HFFc6 (cell line): ENCODE measurements at regions not wholly inside any gene's neighbourhood (a gene's known extent, or its start where the extent isn't known, plus 50 kb on each side); places are given as distances from the start of the nearest gene placed in this dataset.
"Not testable (repeated sequence)": the region's sequence is repeated elsewhere in the genome, so short reads cannot be mapped to it uniquely, and the experiment has no call there.

Experiments used
- DNase-seq: peaks from one replicate; pipeline ENCODE4 v3.0.0-alpha.2; 2018
- H3K27ac Mint-ChIP-seq: 2 replicates; pipeline ENCODE4 v1.8.0; 2020; ENCODE audit warnings: mild to moderate bottlenecking, mixed read lengths
- H3K27me3 Mint-ChIP-seq: 2 replicates; pipeline ENCODE4 v1.8.0; 2021; ENCODE audit warnings: mild to moderate bottlenecking, moderate library complexity, mixed read lengths; ENCODE audit not compliant: insufficient read depth
- H3K36me3 Mint-ChIP-seq: 2 replicates; pipeline ENCODE4 v1.8.0; 2021; ENCODE audit warnings: low read depth, mixed read lengths
- H3K4me1 Mint-ChIP-seq: 2 replicates; pipeline ENCODE4 v1.8.0; 2020; ENCODE audit warnings: low read depth, mixed read lengths
- H3K4me3 Mint-ChIP-seq: 2 replicates; pipeline ENCODE4 v1.8.0; 2020; ENCODE audit warnings: mild to moderate bottlenecking, moderate library complexity, mixed read lengths
- H3K9me3 Mint-ChIP-seq: 2 replicates; pipeline ENCODE4 v1.8.0; 2020; ENCODE audit warnings: mild to moderate bottlenecking, mixed read lengths
- CTCF ChIP-seq: fragments of 200-600 bp; sonication (generic); IDR thresholded peaks from 2 replicates; pipeline ENCODE4 v1.5.0; 2021; ENCODE audit warnings: antibody characterized with exemption, mild to moderate bottlenecking

GRCh38 chrX:34810364-34810763 lies 132.2 kb upstream of the FAM47B start:
- no peaks in the 10 kb centered on the region for H3K9me3 Mint-ChIP-seq
- peak overlapping the region; percentile 82 for H3K4me3 Mint-ChIP-seq
- H3K36me3 Mint-ChIP-seq, result no peaks in the 10 kb centered on the region
- no peaks in the 10 kb centered on the region for H3K27me3 Mint-ChIP-seq
- TF ChIP-seq CTCF, result no peak
- H3K4me1 Mint-ChIP-seq, result peaks cover 38% of the 10 kb centered on the region
- peak; percentile 18 for DNase-seq
- H3K27ac Mint-ChIP-seq, result peak overlapping the region; percentile 75

- no peaks in the 10 kb centered on the region for H3K9me3 Mint-ChIP-seq
- no peaks in the 10 kb centered on the region for H3K36me3 Mint-ChIP-seq
- H3K27me3 Mint-ChIP-seq, result no peaks in the 10 kb centered on the region
- no peak for TF ChIP-seq CTCF
- peak overlapping the region; percentile 82; the same call in 1 of the 2 replicates for H3K4me3 Mint-ChIP-seq
- no peak for DNase-seq
- peak overlapping the region; percentile 75 for H3K27ac Mint-ChIP-seq
- H3K4me1 Mint-ChIP-seq, result peaks cover 43% of the 10 kb centered on the region
Observed at GRCh38 chrX:34810916-34811315, 131.7 kb upstream of the FAM47B start.

GRCh38 chrX:34813618-34814017 lies 129.0 kb upstream of the FAM47B start:
- no peak for TF ChIP-seq CTCF
- DNase-seq, result peak; percentile 35
- H3K27ac Mint-ChIP-seq, result no peak overlapping the region
- no peaks in the 10 kb centered on the region; the same call in 1 of the 2 replicates for H3K9me3 Mint-ChIP-seq
- 0 out of 2 replicates have a peak, but pooled peaks cover 5% of the 10 kb centered on the region for H3K36me3 Mint-ChIP-seq
- H3K4me1 Mint-ChIP-seq, result peaks cover 50% of the 10 kb centered on the region
- H3K4me3 Mint-ChIP-seq, result no peak overlapping the region
- H3K27me3 Mint-ChIP-seq, result no peaks in the 10 kb centered on the region

GRCh38 chrX:34826964-34827363 lies 115.6 kb upstream of the FAM47B start:
- Mint-ChIP-seq H3K27ac (no peak overlapping the region), H3K4me3 (no peak overlapping the region), H3K36me3 (no peaks in the 10 kb centered on the region), H3K9me3 (no peaks in the 10 kb centered on the region), H3K4me1 (no peaks in the 10 kb centered on the region), H3K27me3 (no peaks in the 10 kb centered on the region)
- TF ChIP-seq CTCF, result no peak
- no peak for DNase-seq

GRCh38 chrX:34839451-34839850 lies 103.1 kb upstream of the FAM47B start:
- no peak overlapping the region for H3K4me3 Mint-ChIP-seq
- no peak for TF ChIP-seq CTCF
- H3K27me3 Mint-ChIP-seq, result peaks cover 2% of the 10 kb centered on the region; the same call in 1 of the 2 replicates
- no peak overlapping the region for H3K27ac Mint-ChIP-seq
- H3K36me3 Mint-ChIP-seq, result no peaks in the 10 kb centered on the region; the same call in 1 of the 2 replicates
- H3K4me1 Mint-ChIP-seq, result 0 out of 2 replicates have a peak, but pooled peaks cover 6% of the 10 kb centered on the region
- DNase-seq, result no peak
- 0 out of 2 replicates have a peak, but pooled peaks cover 4% of the 10 kb centered on the region for H3K9me3 Mint-ChIP-seq

GRCh38 chrX:34841205-34841604 lies 101.4 kb upstream of the FAM47B start:
- H3K9me3 Mint-ChIP-seq, H3K27ac Mint-ChIP-seq, H3K4me1 Mint-ChIP-seq, H3K36me3 Mint-ChIP-seq, H3K27me3 Mint-ChIP-seq, DNase-seq, H3K4me3 Mint-ChIP-seq: not testable (repeated sequence)
